ENCODE measurements at regions not wholly inside any gene's neighbourhood (a gene's known extent, or its start where the extent isn't known, plus 50 kb on each side); places are given as distances from the start of the nearest gene placed in this dataset.

DNA sequence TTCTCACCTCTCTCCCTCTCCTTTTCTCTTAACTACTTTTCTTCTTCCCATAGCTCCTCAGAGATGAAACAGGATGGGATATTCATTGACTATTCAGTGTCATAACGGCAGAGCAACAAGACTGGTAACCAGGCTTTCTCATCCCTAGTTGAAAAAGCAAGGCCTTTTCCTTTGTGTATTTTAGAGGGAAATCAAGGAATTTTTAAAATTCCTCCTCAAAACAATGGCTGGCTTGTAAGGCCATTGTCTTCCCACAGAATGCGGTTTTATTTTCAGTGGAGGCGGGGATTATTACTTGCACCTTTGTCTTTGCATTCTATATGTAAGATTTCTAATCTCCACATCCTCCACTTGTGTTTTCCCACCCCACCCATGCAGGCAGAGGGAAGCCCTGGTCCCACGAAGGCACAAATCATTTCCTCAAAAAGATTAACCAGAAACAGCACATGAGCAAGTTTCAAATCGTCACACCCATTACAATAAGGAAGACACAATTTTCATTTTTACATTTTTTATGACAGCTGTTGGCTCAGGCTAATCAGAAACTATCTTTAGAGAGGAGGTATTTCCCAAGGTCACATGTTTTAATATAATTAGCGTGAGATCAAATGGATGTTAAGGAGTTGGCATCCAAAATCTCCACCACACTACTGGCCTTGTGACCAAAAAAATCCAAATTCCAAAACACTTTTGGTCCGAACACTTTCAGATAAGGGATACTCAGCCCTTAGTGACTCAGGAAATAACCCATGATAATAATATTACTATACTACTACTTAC, 53.0 kb upstream of the KDR start:
- TF ChIP-seq POLR2A (IDR thresholded peaks at IDR 0.05) = no peak
- TF ChIP-seq, protein P1, sequence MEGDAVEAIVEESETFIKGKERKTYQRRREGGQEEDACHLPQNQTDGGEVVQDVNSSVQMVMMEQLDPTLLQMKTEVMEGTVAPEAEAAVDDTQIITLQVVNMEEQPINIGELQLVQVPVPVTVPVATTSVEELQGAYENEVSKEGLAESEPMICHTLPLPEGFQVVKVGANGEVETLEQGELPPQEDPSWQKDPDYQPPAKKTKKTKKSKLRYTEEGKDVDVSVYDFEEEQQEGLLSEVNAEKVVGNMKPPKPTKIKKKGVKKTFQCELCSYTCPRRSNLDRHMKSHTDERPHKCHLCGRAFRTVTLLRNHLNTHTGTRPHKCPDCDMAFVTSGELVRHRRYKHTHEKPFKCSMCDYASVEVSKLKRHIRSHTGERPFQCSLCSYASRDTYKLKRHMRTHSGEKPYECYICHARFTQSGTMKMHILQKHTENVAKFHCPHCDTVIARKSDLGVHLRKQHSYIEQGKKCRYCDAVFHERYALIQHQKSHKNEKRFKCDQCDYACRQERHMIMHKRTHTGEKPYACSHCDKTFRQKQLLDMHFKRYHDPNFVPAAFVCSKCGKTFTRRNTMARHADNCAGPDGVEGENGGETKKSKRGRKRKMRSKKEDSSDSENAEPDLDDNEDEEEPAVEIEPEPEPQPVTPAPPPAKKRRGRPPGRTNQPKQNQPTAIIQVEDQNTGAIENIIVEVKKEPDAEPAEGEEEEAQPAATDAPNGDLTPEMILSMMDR (IDR thresholded peaks at IDR 0.05) = no peak
